SK-N-SH (cell line): ENCODE measurements at regions not wholly inside any gene's neighbourhood (a gene's known extent, or its start where the extent isn't known, plus 50 kb on each side); places are given as distances from the start of the nearest gene placed in this dataset.

Experiments used
- CHD2 ChIP-seq: fragments of 150-350 bp; IDR thresholded peaks from 2 replicates; pipeline ENCODE4 v1.6.1; 2018; ENCODE audit warnings: low read length; ENCODE audit not compliant: partially characterized antibody
- CTCF ChIP-seq: fragments of 200-600 bp; sonication (generic); IDR thresholded peaks from 2 replicates; pipeline ENCODE4 v1.6.1; 2017; ENCODE audit warnings: antibody characterized with exemption, mild to moderate bottlenecking, moderate library complexity
- EZH2phosphoT487 ChIP-seq: fragments of 200-600 bp; sonication (generic); IDR thresholded peaks from 2 replicates; pipeline ENCODE4 v1.6.1; 2017; ENCODE audit warnings: low read depth, mixed run types, mild to moderate bottlenecking, antibody characterized with exemption, moderate library complexity, borderline replicate concordance
- JUND ChIP-seq: IDR thresholded peaks from 2 replicates; pipeline ENCODE4 v1.4.0; 2012
- MEF2A ChIP-seq: IDR thresholded peaks from 2 replicates; pipeline ENCODE4 v1.4.0; 2012; ENCODE audit warnings: low read depth, borderline replicate concordance
- MXI1 ChIP-seq: IDR thresholded peaks from 2 replicates; pipeline ENCODE4 v1.6.1; 2012; ENCODE audit warnings: mild to moderate bottlenecking, low read depth, low read length, improper control_type of control experiment
- NFIC ChIP-seq: IDR thresholded peaks from 2 replicates; pipeline ENCODE4 v1.4.0; 2012; ENCODE audit warnings: borderline replicate concordance
- PBX3 ChIP-seq: IDR thresholded peaks from 2 replicates; pipeline ENCODE4; 2012
- RAD21 ChIP-seq: IDR thresholded peaks from 2 replicates; pipeline ENCODE4 v1.6.1; 2012; ENCODE audit warnings: mild to moderate bottlenecking, low read length
- RCOR1 ChIP-seq: fragments of 150-350 bp; IDR thresholded peaks from 2 replicates; pipeline ENCODE4 v1.6.1; 2017; ENCODE audit warnings: antibody characterized with exemption, low read length
- TF ChIP-seq, protein P1 (sequence below): IDR thresholded peaks from 2 replicates; pipeline ENCODE4 v1.4.0; 2012; ENCODE audit warnings: low read depth

GRCh38 chr18:68323921-68324320 lies 391.0 kb downstream of the TMX3 start:
- TF ChIP-seq CTCF (no peak), JUND (no peak), RAD21 (no peak), MEF2A (no peak), PBX3 (no peak), RCOR1 (no peak), MXI1 (no peak), EZH2phosphoT487 (no peak), CHD2 (no peak), NFIC (no peak)
- TF ChIP-seq, protein P1, sequence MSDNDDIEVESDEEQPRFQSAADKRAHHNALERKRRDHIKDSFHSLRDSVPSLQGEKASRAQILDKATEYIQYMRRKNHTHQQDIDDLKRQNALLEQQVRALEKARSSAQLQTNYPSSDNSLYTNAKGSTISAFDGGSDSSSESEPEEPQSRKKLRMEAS = no peak
